Activated B cell treated with CpG ODN at 0.5 μM for 24 hours (primary cell): ENCODE measurements at regions not wholly inside any gene's neighbourhood (a gene's known extent, or its start where the extent isn't known, plus 50 kb on each side); places are given as distances from the start of the nearest gene placed in this dataset.

Experiments used
- ATAC-seq: fragments of 200-7000 bp; cut with Tn5 transposase; one replicate; pipeline ENCODE4 v1.10.0; 2021; ENCODE audit warnings: low read depth, mild to moderate bottlenecking, moderate library complexity
- CTCF ChIA-PET: fragments of 350-600 bp; sonication (Branson Sonifier 250); formaldehyde crosslinking; loops from one replicate; lab custom pipeline; 2021; ENCODE audit warnings: antibody characterized with exemption; lab: Charles Lee
- POLR2A ChIA-PET: fragments of 350-600 bp; sonication (Branson Sonifier 250); formaldehyde crosslinking; loops from one replicate; lab custom pipeline; 2021; ENCODE audit warnings: antibody characterized with exemption; lab: Charles Lee
- DNase-seq: peaks from one replicate; pipeline ENCODE4 v3.0.0; 2022
- H3K27ac Mint-ChIP-seq: one replicate; pipeline ENCODE4 v1.8.0; 2020; ENCODE audit warnings: mixed read lengths
- H3K27me3 Mint-ChIP-seq: one replicate; pipeline ENCODE4 v1.8.0; 2021; ENCODE audit warnings: mixed read lengths
- H3K36me3 Mint-ChIP-seq: one replicate; pipeline ENCODE4 v1.8.0; 2021; ENCODE audit warnings: low read depth, mixed read lengths
- H3K4me1 Mint-ChIP-seq: one replicate; pipeline ENCODE4 v1.8.0; 2021; ENCODE audit warnings: mixed read lengths
- H3K4me3 Mint-ChIP-seq: one replicate; pipeline ENCODE4 v1.8.0; 2020; ENCODE audit warnings: mild to moderate bottlenecking, mixed read lengths
- H3K9me3 Mint-ChIP-seq: one replicate; pipeline ENCODE4 v1.8.0; 2020; ENCODE audit warnings: mixed read lengths
- intact Hi-C: fragments of 100-400 bp; cut with micrococcal nuclease; formaldehyde crosslinking; loops from one replicate; pipeline ENCODE4 v1.15.1; 2024
- TF ChIP-seq, protein P1 (sequence below): fragments of 200-600 bp; IDR thresholded peaks from one replicate; pipeline ENCODE4 v1.8.0; 2022; ENCODE audit warnings: antibody characterized with exemption, mild to moderate bottlenecking

DNA sequence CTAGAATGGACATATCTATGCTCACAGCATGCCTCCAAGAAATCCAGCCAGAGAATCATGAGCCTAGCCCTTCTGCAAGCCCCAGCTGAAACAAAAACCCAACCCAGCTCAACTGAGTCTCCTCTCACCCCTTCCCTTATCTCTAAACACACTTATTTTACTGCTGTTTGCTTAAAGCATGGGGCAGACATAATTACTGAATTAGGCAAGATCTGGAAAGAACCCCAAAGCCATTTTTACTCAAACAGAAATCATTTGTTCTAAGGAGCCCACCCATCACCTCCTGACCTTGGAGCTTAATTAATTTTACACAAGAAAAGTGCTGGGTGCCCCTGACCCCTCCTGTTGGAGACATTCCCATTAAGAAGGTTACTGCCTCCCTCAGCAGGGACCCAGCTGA, 291.6 kb downstream of the MAFB start:
- TF ChIP-seq, protein P1, sequence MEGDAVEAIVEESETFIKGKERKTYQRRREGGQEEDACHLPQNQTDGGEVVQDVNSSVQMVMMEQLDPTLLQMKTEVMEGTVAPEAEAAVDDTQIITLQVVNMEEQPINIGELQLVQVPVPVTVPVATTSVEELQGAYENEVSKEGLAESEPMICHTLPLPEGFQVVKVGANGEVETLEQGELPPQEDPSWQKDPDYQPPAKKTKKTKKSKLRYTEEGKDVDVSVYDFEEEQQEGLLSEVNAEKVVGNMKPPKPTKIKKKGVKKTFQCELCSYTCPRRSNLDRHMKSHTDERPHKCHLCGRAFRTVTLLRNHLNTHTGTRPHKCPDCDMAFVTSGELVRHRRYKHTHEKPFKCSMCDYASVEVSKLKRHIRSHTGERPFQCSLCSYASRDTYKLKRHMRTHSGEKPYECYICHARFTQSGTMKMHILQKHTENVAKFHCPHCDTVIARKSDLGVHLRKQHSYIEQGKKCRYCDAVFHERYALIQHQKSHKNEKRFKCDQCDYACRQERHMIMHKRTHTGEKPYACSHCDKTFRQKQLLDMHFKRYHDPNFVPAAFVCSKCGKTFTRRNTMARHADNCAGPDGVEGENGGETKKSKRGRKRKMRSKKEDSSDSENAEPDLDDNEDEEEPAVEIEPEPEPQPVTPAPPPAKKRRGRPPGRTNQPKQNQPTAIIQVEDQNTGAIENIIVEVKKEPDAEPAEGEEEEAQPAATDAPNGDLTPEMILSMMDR: no peak
- no peaks in the 10 kb centered on the region for H3K27me3 Mint-ChIP-seq
- intact Hi-C loops: no loop called here
- CTCF ChIA-PET: no interaction called here
- POLR2A ChIA-PET: no interaction called here
- DNase-seq: no peak
- H3K27ac Mint-ChIP-seq: no peak overlapping the region
- H3K36me3 Mint-ChIP-seq: no peaks in the 10 kb centered on the region
- no peak overlapping the region for H3K4me3 Mint-ChIP-seq
- no peak for ATAC-seq
- H3K9me3 Mint-ChIP-seq: peaks cover 7% of the 10 kb centered on the region
- no peaks in the 10 kb centered on the region for H3K4me1 Mint-ChIP-seq

DNA sequence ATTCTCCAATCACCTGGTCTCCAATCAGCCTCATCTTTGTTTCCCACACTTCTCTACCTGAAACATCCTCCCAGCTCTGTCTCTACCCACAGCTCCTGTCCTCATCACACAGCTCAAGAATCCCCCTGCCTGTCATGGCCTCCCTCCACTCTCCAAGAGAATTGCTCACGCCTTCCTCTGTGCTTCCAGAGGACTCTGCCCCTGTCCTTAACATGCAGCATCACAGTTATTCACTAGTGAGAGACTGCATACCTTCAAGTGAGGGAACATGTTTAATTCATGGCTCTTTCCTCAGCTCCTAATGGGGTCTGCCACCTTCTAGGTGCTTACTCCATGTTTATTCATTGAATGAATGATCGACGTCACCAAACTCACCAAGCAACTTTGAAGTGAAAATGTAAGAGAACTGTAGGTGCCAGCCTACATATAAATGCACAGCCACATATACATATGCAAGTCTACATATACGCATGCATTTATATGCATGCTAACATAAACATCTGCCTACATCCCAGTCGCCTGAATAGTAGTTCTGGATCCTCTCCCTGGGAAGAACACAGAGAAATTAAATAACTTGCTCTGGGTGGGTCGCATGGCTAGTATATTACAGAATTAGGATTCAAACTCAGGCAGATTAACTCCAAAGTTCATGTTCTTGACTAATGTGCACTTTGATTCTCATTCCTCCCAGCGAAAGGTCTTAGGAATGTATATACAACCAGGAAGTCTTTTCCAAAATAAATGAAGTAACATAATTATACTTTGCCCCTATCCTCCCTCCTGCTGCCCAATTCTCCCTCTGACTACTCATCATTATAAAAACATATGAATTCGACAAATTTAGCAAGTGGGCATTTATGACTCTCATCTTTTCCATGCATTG, 295.6 kb downstream of the MAFB start:
- TF ChIP-seq, protein P1: no peak
- Mint-ChIP-seq H3K9me3 (no peaks in the 10 kb centered on the region), H3K36me3 (no peaks in the 10 kb centered on the region), H3K4me1 (no peaks in the 10 kb centered on the region), H3K4me3 (no peak overlapping the region), H3K27ac (no peak overlapping the region), H3K27me3 (no peaks in the 10 kb centered on the region)
- DNase-seq (no peak), ATAC-seq (no peak)
- ChIA-PET CTCF (no interaction called here), POLR2A (no interaction called here)
- intact Hi-C loops: no loop called here

DNA sequence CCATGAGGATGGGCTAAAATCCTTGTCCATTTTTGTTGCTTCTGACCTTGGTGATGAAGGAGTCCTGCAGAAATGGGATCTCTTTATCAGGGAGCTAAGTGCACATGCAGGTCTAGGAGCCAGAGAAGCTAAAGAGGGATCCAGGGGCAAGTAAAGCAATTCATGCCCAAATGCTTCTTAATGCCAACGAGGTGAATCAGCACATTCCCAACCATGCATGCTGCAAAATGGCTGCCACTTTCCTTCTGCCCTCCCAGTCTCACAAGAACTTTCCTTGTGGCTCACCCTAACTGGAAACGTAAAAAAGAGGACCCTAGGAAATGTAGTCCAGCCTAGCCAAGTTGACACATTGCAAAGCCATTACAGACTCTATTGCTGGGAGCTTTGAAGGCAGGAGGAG, 298.4 kb downstream of the MAFB start:
- no peaks in the 10 kb centered on the region for H3K4me1 Mint-ChIP-seq
- H3K27ac Mint-ChIP-seq: no peak overlapping the region
- peaks cover 6% of the 10 kb centered on the region for H3K9me3 Mint-ChIP-seq
- ChIA-PET POLR2A (no interaction called here), CTCF (no interaction called here)
- H3K27me3 Mint-ChIP-seq: no peaks in the 10 kb centered on the region
- no peak for ATAC-seq
- DNase-seq: no peak
- intact Hi-C loops: no loop called here
- TF ChIP-seq, protein P1: no peak
- H3K36me3 Mint-ChIP-seq: no peaks in the 10 kb centered on the region
- H3K4me3 Mint-ChIP-seq: no peak overlapping the region

GRCh38 chr20:40370800-40371199, 318.2 kb downstream of the MAFB start:
- POLR2A ChIA-PET: no interaction called here
- H3K9me3 Mint-ChIP-seq: peaks cover 5% of the 10 kb centered on the region
- no peaks in the 10 kb centered on the region for H3K36me3 Mint-ChIP-seq
- CTCF ChIA-PET: no interaction called here
- no peaks in the 10 kb centered on the region for H3K27me3 Mint-ChIP-seq
- no peak for DNase-seq
- intact Hi-C loops: no loop called here
- H3K27ac Mint-ChIP-seq: no peak overlapping the region
- no peaks in the 10 kb centered on the region for H3K4me1 Mint-ChIP-seq
- no peak overlapping the region for H3K4me3 Mint-ChIP-seq
- TF ChIP-seq, protein P1: no peak
- no peak for ATAC-seq

- ATAC-seq (no peak), DNase-seq (no peak)
- Mint-ChIP-seq H3K4me1 (no peaks in the 10 kb centered on the region), H3K4me3 (no peak overlapping the region), H3K27ac (no peak overlapping the region), H3K27me3 (no peaks in the 10 kb centered on the region), H3K9me3 (no peaks in the 10 kb centered on the region), H3K36me3 (no peaks in the 10 kb centered on the region)
- intact Hi-C loops: no loop called here
- TF ChIP-seq, protein P1: no peak
- POLR2A ChIA-PET: no interaction called here
- CTCF ChIA-PET: no interaction called here
Observed at GRCh38 chr20:40368876-40369275, 320.2 kb downstream of the MAFB start.
